ENCODE measurements at regions not wholly inside any gene's neighbourhood (a gene's known extent, or its start where the extent isn't known, plus 50 kb on each side); places are given as distances from the start of the nearest gene placed in this dataset.

DNA sequence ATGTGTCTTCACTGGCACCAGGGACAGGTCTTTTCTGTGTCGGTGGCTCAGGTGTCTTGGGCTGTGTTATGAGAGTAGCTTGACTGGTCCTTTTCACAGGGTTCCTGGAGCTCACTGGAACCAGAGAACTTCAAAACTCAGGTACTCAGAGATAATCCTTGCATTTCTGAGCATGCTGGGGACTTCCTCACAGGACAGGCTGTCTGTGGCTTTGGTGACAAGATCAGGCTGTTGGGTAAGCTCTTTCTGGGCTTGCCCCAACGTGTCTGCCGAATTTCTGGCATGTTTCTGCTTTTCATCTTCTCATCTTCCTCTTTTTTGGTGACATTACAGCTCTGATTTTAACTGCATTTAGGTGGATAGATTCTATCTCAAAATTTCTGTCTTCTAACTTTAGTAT lies 270.0 kb downstream of the CDH26 start (continued):
- TF ChIP-seq, protein P1, sequence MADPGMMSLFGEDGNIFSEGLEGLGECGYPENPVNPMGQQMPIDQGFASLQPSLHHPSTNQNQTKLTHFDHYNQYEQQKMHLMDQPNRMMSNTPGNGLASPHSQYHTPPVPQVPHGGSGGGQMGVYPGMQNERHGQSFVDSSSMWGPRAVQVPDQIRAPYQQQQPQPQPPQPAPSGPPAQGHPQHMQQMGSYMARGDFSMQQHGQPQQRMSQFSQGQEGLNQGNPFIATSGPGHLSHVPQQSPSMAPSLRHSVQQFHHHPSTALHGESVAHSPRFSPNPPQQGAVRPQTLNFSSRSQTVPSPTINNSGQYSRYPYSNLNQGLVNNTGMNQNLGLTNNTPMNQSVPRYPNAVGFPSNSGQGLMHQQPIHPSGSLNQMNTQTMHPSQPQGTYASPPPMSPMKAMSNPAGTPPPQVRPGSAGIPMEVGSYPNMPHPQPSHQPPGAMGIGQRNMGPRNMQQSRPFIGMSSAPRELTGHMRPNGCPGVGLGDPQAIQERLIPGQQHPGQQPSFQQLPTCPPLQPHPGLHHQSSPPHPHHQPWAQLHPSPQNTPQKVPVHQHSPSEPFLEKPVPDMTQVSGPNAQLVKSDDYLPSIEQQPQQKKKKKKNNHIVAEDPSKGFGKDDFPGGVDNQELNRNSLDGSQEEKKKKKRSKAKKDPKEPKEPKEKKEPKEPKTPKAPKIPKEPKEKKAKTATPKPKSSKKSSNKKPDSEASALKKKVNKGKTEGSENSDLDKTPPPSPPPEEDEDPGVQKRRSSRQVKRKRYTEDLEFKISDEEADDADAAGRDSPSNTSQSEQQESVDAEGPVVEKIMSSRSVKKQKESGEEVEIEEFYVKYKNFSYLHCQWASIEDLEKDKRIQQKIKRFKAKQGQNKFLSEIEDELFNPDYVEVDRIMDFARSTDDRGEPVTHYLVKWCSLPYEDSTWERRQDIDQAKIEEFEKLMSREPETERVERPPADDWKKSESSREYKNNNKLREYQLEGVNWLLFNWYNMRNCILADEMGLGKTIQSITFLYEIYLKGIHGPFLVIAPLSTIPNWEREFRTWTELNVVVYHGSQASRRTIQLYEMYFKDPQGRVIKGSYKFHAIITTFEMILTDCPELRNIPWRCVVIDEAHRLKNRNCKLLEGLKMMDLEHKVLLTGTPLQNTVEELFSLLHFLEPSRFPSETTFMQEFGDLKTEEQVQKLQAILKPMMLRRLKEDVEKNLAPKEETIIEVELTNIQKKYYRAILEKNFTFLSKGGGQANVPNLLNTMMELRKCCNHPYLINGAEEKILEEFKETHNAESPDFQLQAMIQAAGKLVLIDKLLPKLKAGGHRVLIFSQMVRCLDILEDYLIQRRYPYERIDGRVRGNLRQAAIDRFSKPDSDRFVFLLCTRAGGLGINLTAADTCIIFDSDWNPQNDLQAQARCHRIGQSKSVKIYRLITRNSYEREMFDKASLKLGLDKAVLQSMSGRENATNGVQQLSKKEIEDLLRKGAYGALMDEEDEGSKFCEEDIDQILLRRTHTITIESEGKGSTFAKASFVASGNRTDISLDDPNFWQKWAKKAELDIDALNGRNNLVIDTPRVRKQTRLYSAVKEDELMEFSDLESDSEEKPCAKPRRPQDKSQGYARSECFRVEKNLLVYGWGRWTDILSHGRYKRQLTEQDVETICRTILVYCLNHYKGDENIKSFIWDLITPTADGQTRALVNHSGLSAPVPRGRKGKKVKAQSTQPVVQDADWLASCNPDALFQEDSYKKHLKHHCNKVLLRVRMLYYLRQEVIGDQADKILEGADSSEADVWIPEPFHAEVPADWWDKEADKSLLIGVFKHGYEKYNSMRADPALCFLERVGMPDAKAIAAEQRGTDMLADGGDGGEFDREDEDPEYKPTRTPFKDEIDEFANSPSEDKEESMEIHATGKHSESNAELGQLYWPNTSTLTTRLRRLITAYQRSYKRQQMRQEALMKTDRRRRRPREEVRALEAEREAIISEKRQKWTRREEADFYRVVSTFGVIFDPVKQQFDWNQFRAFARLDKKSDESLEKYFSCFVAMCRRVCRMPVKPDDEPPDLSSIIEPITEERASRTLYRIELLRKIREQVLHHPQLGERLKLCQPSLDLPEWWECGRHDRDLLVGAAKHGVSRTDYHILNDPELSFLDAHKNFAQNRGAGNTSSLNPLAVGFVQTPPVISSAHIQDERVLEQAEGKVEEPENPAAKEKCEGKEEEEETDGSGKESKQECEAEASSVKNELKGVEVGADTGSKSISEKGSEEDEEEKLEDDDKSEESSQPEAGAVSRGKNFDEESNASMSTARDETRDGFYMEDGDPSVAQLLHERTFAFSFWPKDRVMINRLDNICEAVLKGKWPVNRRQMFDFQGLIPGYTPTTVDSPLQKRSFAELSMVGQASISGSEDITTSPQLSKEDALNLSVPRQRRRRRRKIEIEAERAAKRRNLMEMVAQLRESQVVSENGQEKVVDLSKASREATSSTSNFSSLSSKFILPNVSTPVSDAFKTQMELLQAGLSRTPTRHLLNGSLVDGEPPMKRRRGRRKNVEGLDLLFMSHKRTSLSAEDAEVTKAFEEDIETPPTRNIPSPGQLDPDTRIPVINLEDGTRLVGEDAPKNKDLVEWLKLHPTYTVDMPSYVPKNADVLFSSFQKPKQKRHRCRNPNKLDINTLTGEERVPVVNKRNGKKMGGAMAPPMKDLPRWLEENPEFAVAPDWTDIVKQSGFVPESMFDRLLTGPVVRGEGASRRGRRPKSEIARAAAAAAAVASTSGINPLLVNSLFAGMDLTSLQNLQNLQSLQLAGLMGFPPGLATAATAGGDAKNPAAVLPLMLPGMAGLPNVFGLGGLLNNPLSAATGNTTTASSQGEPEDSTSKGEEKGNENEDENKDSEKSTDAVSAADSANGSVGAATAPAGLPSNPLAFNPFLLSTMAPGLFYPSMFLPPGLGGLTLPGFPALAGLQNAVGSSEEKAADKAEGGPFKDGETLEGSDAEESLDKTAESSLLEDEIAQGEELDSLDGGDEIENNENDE (IDR thresholded peaks at IDR 0.05; ENCODE audit: insufficient replicate concordance, low read length): no peak
- TF ChIP-seq, protein P2, sequence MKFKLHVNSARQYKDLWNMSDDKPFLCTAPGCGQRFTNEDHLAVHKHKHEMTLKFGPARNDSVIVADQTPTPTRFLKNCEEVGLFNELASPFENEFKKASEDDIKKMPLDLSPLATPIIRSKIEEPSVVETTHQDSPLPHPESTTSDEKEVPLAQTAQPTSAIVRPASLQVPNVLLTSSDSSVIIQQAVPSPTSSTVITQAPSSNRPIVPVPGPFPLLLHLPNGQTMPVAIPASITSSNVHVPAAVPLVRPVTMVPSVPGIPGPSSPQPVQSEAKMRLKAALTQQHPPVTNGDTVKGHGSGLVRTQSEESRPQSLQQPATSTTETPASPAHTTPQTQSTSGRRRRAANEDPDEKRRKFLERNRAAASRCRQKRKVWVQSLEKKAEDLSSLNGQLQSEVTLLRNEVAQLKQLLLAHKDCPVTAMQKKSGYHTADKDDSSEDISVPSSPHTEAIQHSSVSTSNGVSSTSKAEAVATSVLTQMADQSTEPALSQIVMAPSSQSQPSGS (IDR thresholded peaks at IDR 0.05; ENCODE audit: low read length): no peak
- no peak for TF ChIP-seq CHD1 (IDR thresholded peaks at IDR 0.05; ENCODE audit: low read depth, low read length)
- TF ChIP-seq MAFK (IDR thresholded peaks at IDR 0.05; ENCODE audit: low read depth, low read length): no peak
- no peak for TF ChIP-seq CBX5 (IDR thresholded peaks at IDR 0.05; ENCODE audit: low read depth, low read length)

Measured in H1 (cell line).